GM19025 (cell line): ENCODE measurements at regions not wholly inside any gene's neighbourhood (a gene's known extent, or its start where the extent isn't known, plus 50 kb on each side); places are given as distances from the start of the nearest gene placed in this dataset.
"Not testable (repeated sequence)": the region's sequence is repeated elsewhere in the genome, so short reads cannot be mapped to it uniquely, and the experiment has no call there.

Source experiments
- ATAC-seq: cut with Tn5 transposase; IDR thresholded peaks from one replicate; pipeline ENCODE4 v1.9.1; 2021; ENCODE audit warnings: mild to moderate bottlenecking, low read depth, moderate library complexity; ENCODE audit not compliant: unreplicated experiment

DNA sequence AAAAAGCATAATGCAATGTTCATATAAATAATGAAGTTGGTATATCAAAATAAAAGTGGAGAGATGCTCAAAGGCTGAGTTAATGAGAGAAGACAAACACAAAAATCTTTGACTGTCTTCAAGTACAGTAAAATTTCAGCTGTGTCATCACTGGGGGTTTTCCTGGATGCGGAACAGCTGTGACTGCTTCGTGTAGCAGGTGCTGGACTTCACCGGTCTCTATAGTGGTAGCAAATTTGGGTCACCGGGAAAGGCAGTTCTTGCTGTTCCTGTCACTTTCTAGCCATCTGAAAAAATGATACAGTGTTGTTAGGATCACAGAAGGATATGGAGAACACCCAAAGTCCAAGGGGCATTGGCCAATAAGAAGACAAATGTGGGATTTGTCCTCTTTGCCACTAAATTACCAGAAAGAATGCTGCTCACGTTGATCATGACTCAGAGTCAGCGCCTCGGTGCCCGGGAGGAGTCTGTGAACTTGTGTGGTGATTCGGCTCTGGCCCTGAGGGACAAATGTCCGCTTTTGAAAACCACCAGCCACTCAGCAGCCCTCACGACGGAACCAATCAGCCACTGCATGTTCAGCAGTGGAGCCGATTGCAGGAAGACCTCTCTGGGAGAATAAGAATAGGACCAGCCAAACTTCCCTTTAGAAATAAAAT lies 230.1 kb upstream of the FAT1 start:
- ATAC-seq: no peak

- ATAC-seq: no peak
These were observed 230.9 kb upstream of the FAT1 start for GRCh38 chr4:186954509-186954908.

DNA sequence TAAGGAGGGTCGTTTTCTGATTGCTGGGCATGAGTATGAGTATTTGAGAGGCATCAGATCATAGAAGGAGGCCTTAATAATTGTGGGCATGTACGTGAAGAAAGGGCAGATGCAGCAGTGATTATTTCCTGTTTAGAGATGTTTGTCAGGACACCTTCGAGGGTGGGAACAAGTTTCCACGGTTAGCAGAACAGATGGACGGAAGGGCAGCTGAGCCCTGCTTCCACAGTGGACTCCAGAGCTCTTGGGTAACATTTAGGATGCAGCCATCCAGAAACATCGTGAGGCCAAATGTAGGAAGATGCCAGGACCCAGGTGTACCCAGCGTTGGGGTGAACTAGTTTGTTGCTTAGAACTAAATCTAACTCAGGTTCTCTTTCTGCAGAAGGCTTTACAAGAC lies 231.3 kb upstream of the FAT1 start:
- no peak for ATAC-seq

DNA sequence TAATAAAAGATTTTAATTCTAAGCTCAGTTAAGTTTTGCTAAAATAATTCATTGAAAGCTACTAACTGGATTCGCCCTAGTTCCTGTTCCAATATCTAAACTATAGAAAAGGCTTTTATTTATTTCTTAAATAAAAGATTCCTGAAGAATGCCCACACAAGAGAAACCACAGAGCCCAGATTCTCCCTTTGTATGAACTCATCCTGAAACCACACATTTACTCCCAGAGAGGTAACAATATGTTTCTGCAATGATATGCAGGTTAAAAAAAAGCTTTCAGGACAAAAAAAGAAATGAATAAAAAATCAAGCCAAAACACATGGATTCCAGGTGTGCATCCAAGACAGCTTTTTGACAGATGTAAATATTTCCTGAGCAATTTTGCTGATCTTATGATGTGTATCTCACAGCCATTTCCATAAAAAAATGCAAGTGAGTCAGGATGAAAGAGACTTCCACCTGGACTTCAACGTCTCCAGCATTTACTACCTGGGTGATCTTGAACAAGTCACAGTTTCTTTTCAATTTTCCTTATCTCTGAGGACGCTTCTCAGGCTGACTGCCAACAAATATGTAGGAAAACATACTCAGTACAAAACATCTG lies 234.4 kb upstream of the FAT1 start:
- no peak for ATAC-seq

GRCh38 chr4:186958726-186959350 lies 235.2 kb upstream of the FAT1 start:
- ATAC-seq: no peak

- ATAC-seq: no peak
These were observed 256.5 kb upstream of the FAT1 start for GRCh38 chr4:186979961-186980745.

DNA sequence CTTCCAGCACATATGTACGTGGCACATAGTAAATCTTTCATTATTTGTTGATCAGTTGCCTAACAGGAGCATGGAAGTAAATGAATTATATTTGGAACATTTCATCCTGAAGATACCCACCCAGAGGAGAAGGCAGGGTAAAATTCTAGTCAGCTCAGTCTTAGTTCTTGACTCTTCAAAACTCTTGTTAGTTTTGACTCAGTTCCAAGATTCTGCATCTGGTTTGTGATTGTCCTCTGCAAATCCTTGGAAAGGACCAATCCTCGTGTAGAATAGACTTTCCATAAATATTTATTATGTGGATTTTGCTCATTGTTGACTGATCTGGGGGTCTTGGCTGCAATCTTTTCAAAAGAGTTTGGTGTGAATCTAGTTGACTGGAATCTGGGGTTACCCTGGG lies 257.5 kb upstream of the FAT1 start:
- ATAC-seq: no peak

- no peak for ATAC-seq
These were observed 258.5 kb upstream of the FAT1 start for GRCh38 chr4:186982160-186982559.

GRCh38 chr4:186984105-186984644 lies 260.5 kb upstream of the FAT1 start:
- ATAC-seq: no peak

DNA sequence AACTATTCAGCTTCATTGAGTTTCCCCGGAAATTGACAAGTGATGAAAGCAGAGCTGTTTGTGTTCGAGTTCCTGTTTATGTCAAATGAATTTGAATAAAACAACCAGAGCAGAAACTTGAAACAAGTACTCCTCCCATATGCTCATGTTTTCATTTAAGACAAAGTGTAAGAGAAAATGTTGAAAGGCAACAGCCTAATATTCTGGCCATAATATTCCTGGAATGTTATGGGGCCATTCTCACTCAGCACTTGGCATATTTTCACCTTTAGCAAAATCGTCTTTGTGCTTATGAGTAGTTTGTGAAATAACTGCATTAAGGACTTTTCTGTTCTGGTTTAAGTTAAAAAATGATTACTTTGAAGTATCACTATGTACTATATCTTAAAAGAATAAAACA lies 276.0 kb upstream of the FAT1 start:
- no peak for ATAC-seq

DNA sequence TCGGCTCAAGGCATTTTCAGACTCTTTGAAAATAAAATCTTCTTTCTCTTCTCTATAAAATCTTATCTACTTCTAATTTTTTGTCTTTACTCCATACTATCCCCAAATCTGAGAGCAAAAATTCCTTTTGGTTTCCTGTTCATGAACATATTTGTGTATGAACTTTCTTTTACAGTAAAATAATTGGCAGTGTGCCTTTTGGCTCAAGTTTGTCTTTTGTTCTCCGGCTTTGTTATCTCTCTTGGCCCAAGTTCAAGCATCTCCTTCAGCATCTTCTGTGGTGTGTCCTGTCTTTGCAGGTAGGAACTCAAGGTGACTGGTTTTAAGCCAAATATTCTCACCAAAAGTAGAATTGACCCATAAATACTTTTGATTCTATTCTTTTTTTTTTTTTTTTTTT lies 276.6 kb upstream of the FAT1 start:
- no peak for ATAC-seq

GRCh38 chr4:187002133-187002532 lies 278.5 kb upstream of the FAT1 start:
- not testable (repeated sequence) for ATAC-seq

DNA sequence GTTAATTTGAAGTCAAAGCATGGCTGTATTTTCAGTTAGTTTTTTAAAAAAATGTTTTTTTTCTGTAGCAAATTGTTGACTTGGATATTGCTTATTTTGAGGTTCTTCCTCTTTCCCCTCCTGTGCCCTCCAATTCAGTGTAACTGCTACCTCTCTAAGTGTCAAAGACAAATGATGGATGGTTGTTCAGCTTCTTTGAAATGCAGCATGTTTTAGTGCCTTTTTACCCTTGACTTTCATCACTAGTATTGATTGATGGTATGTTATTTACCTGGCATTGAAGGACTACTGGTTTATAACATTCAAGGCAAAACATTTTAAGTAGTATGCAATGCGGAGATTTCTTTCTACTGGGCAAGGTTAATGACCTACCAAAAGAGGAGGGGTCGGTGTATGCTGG lies 281.0 kb upstream of the FAT1 start:
- ATAC-seq: no peak

GRCh38 chr4:187006189-187006618 lies 282.5 kb upstream of the FAT1 start:
- no peak for ATAC-seq

- no peak for ATAC-seq
These were observed 286.4 kb upstream of the FAT1 start for GRCh38 chr4:187010052-187010451.

DNA sequence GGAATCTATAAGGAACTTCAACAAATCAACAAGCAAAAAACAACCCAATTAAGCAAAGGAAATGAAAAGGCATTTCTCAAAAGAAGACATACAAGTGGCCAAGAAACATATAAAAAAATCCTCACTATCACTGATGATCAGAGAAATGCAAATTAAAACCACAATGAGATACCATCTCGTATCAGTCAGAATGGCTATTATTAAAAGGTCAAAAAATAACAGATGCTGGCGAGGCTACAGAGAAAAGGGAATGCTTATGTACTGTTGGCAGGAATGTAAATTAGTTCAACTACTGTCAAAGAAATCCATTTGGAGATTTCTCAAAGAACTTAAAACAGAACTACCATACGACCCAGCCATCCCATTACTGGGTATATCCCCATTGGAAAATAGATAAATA lies 292.4 kb upstream of the FAT1 start:
- no peak for ATAC-seq

- ATAC-seq: no peak
These were observed 293.5 kb upstream of the FAT1 start for GRCh38 chr4:187017147-187017546.

- ATAC-seq: no peak
These were observed 296.2 kb upstream of the FAT1 start for GRCh38 chr4:187019896-187020295.

- ATAC-seq: no peak
These were observed 297.0 kb upstream of the FAT1 start for GRCh38 chr4:187020676-187021075.

GRCh38 chr4:187021436-187022205 lies 298.0 kb upstream of the FAT1 start:
- no peak for ATAC-seq
